ENCODE measurements at regions not wholly inside any gene's neighbourhood (a gene's known extent, or its start where the extent isn't known, plus 50 kb on each side); places are given as distances from the start of the nearest gene placed in this dataset.

- Histone ChIP-seq H3K4me3 (ENCODE audit: low read depth, low read length, poor library complexity, severe bottlenecking) (no peak overlapping the region), H3K36me3 (ENCODE audit: insufficient read depth, low read length) (no peaks in the 10 kb centered on the region), H3K9me2 (ENCODE audit: insufficient read depth, low read length) (no peaks in the 10 kb centered on the region), H2AFZ (ENCODE audit: low read length) (no peak overlapping the region), H3K4me1 (ENCODE audit: insufficient read depth, low read length, poor library complexity, severe bottlenecking) (no peaks in the 10 kb centered on the region), H4K20me1 (ENCODE audit: insufficient read depth, low read length) (no peaks in the 10 kb centered on the region), H3K27ac (ENCODE audit: low read depth, low read length, poor library complexity, severe bottlenecking) (no peak overlapping the region), H3K4me2 (ENCODE audit: low read length) (no peak overlapping the region), H3K79me2 (ENCODE audit: insufficient read depth, low read depth, low read length) (no peaks in the 10 kb centered on the region), H3K9me3 (ENCODE audit: low read length) (no peaks in the 10 kb centered on the region)
- no peak for TF ChIP-seq EZH2phosphoT487 (IDR thresholded peaks at IDR 0.05; ENCODE audit: borderline replicate concordance, low read depth, low read length)
- no peak for TF ChIP-seq CTCF (conservative IDR thresholded peaks at IDR 0.05; ENCODE audit: low read length)
- ChIA-PET POLR2A (interaction anchor here (0.6 kb wide), 1 partner anchor 84 kb away, joined by 3 read pairs; no protein-coding TSS in a partner anchor), CTCF (ENCODE audit: unreplicated experiment) (no interaction called here)
- intact Hi-C loops (cut with micrococcal nuclease; ENCODE audit: unreplicated experiment) = no loop called here
- no TSS peak for BruUV-seq (replicated peaks)
- DNase-seq (ENCODE audit: low spot score) = no peak
These were observed 947.7 kb downstream of the EFNB2 start for GRCh38 chr13:105587786-105588185.

DNA sequence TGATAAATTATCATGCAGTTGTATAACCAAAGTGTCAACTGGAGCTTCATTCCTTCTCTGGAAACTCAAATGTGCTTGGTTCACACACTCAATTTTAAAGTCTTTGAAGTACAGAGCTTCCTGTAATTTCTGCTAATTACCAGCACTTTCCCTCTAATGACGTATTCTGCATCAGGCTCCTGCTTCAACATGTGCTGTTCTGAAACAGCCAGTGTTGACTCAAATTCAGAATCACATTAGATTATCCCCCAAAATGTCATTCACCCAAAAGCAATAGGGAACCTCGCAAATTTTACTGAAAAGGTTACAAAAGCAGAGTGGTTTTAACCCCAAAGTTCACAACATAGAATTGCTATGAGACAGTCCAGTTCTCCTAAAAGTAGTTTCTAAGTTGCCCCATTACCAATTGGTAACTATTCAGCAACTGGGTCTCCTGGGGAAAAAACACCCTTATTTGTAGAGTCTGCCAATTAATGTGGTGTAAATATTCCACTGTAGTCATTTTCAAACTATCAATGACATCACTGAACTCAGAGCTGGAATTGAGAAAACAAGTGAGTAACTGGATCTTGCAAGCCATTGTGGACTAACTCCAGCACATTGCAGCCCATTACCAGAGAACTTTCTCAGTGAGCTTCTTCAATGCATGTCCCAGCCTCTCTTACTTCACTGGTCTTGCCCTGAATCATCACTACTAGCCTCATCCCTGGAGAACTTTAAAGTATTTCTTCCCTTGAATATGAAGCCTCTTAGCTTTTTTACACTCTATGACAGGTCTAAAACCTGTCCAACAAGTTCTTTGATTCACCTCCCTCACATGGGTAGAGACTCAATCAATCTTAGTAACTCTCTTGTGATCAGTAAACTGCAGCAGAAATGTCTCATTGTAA lies 955.4 kb downstream of the EFNB2 start:
- no peaks in the 10 kb centered on the region for H3K36me3 ChIP-seq (ENCODE audit: insufficient read depth, low read length)
- DNase-seq (ENCODE audit: low spot score) = no peak
- H3K4me2 ChIP-seq (ENCODE audit: low read length) = no peak overlapping the region
- no peak for TF ChIP-seq EZH2phosphoT487 (IDR thresholded peaks at IDR 0.05; ENCODE audit: borderline replicate concordance, low read depth, low read length)
- TF ChIP-seq CTCF (conservative IDR thresholded peaks at IDR 0.05; ENCODE audit: low read length) = no peak
- no peak overlapping the region for H3K4me3 ChIP-seq (ENCODE audit: low read depth, low read length, poor library complexity, severe bottlenecking)
- BruUV-seq (replicated peaks) = no TSS peak
- ChIA-PET POLR2A (interaction anchor here (1.5 kb wide), 1 partner anchor 8 kb away, joined by 3 read pairs; no protein-coding TSS in a partner anchor), CTCF (ENCODE audit: unreplicated experiment) (no interaction called here)
- H3K9me2 ChIP-seq (ENCODE audit: insufficient read depth, low read length) = no peaks in the 10 kb centered on the region
- H3K4me1 ChIP-seq (ENCODE audit: insufficient read depth, low read length, poor library complexity, severe bottlenecking) = no peaks in the 10 kb centered on the region
- H4K20me1 ChIP-seq (ENCODE audit: insufficient read depth, low read length) = no peaks in the 10 kb centered on the region
- no peak overlapping the region for H3K27ac ChIP-seq (ENCODE audit: low read depth, low read length, poor library complexity, severe bottlenecking)
- no peaks in the 10 kb centered on the region for H3K79me2 ChIP-seq (ENCODE audit: insufficient read depth, low read depth, low read length)
- intact Hi-C loops (cut with micrococcal nuclease; ENCODE audit: unreplicated experiment) = no loop called here
- H3K9me3 ChIP-seq (ENCODE audit: low read length) = no peaks in the 10 kb centered on the region
- H2AFZ ChIP-seq (ENCODE audit: low read length) = no peak overlapping the region

DNA sequence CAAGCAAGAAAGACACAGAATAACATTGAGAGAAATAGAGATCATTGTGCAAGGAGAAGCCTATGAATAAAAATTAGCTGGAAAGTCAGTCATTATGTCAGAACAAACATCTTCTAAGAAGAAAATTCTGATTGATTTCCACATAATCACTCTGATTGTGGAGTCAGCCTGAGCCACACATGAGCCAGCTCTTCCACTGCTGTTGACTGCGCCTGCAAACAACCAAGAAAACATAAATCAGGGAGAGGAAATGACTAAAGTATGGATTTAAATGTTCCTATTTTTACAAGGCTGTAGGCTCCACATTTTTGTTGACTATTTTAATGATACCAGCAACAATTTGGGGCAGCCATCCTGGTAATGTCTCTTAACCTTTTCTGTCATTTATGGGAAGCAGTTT lies 962.3 kb downstream of the EFNB2 start:
- H3K9me2 ChIP-seq (ENCODE audit: insufficient read depth, low read length) = no peaks in the 10 kb centered on the region
- no peaks in the 10 kb centered on the region for H3K4me1 ChIP-seq (ENCODE audit: insufficient read depth, low read length, poor library complexity, severe bottlenecking)
- H3K4me3 ChIP-seq (ENCODE audit: low read depth, low read length, poor library complexity, severe bottlenecking) = no peak overlapping the region
- POLR2A ChIA-PET = no interaction called here
- intact Hi-C loops (cut with micrococcal nuclease; ENCODE audit: unreplicated experiment) = no loop called here
- no peak overlapping the region for H3K4me2 ChIP-seq (ENCODE audit: low read length)
- H4K20me1 ChIP-seq (ENCODE audit: insufficient read depth, low read length) = no peaks in the 10 kb centered on the region
- H3K36me3 ChIP-seq (ENCODE audit: insufficient read depth, low read length) = no peaks in the 10 kb centered on the region
- no peak overlapping the region for H3K27ac ChIP-seq (ENCODE audit: low read depth, low read length, poor library complexity, severe bottlenecking)
- TF ChIP-seq CTCF (conservative IDR thresholded peaks at IDR 0.05; ENCODE audit: low read length) (no peak), EZH2phosphoT487 (IDR thresholded peaks at IDR 0.05; ENCODE audit: borderline replicate concordance, low read depth, low read length) (no peak)
- CTCF ChIA-PET (ENCODE audit: unreplicated experiment) = no interaction called here
- BruUV-seq (replicated peaks) = no TSS peak
- no peak overlapping the region for H2AFZ ChIP-seq (ENCODE audit: low read length)
- no peaks in the 10 kb centered on the region for H3K79me2 ChIP-seq (ENCODE audit: insufficient read depth, low read depth, low read length)
- DNase-seq (ENCODE audit: low spot score) = no peak
- no peaks in the 10 kb centered on the region for H3K9me3 ChIP-seq (ENCODE audit: low read length)

All from OCI-LY7 (cell line).